WERI-Rb-1 (cell line): ENCODE measurements at regions not wholly inside any gene's neighbourhood (a gene's known extent, or its start where the extent isn't known, plus 50 kb on each side); places are given as distances from the start of the nearest gene placed in this dataset.
A peak's percentile ranks its signal among the peaks of the same experiment; 100 is the strongest.

Experiments used
- DNase-seq: peaks from one replicate; pipeline ENCODE4 v3.0.0-alpha.2; 2020
- H3K27ac ChIP-seq: fragments of 250-450 bp; sonication (Bioruptor Pico); 2 replicates; pipeline ENCODE4 v1.5.1; 2020; ENCODE audit warnings: mild to moderate bottlenecking, moderate library complexity
- H3K27me3 ChIP-seq: fragments of 250-450 bp; sonication (Bioruptor Pico); 2 replicates; pipeline ENCODE4 v1.5.1; 2021; ENCODE audit warnings: mild to moderate bottlenecking, low read depth, moderate library complexity; ENCODE audit not compliant: insufficient read depth, severe bottlenecking
- H3K36me3 ChIP-seq: fragments of 250-450 bp; sonication (Bioruptor Pico); 2 replicates; pipeline ENCODE4 v1.5.1; 2020; ENCODE audit warnings: mild to moderate bottlenecking, moderate library complexity
- H3K4me3 ChIP-seq: 2 replicates; pipeline ENCODE4 v1.5.1; 2011; ENCODE audit warnings: low read depth, mild to moderate bottlenecking, control low read depth, low read length
- H3K9me3 ChIP-seq: fragments of 250-450 bp; sonication (Bioruptor Pico); 2 replicates; pipeline ENCODE4 v1.5.1; 2021; ENCODE audit warnings: mild to moderate bottlenecking, moderate library complexity; ENCODE audit not compliant: severe bottlenecking
- TF ChIP-seq, protein P1 (sequence below): IDR thresholded peaks from 2 replicates; pipeline ENCODE4 v1.5.1; 2011; ENCODE audit warnings: low read depth, mild to moderate bottlenecking, control low read depth, inconsistent platforms, low read length

DNA sequence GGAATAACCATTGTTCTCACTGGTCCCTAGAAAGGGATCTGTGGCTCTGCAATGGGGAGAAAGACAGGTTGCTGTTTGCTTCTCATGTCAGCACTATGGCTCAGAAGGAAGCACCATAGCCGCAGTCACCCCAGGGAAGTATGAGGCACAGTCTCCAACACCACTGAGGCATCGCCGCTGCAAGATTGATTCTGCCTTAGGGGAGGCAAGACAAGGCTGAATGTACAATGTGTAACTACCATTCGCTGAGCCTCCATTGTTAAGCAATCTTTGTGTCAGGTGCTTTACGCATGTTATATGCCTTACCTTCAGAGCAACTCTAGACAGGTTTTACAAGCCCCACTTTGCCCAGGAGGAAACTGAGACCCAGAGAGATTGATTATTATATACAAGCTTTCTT lies 100.7 kb upstream of the KCNMB2 start:
- DNase-seq, result no peak
- H3K9me3 ChIP-seq, result no peaks in the 10 kb centered on the region
- no peak overlapping the region for H3K27ac ChIP-seq
- no peaks in the 10 kb centered on the region for H3K36me3 ChIP-seq
- TF ChIP-seq, protein P1, sequence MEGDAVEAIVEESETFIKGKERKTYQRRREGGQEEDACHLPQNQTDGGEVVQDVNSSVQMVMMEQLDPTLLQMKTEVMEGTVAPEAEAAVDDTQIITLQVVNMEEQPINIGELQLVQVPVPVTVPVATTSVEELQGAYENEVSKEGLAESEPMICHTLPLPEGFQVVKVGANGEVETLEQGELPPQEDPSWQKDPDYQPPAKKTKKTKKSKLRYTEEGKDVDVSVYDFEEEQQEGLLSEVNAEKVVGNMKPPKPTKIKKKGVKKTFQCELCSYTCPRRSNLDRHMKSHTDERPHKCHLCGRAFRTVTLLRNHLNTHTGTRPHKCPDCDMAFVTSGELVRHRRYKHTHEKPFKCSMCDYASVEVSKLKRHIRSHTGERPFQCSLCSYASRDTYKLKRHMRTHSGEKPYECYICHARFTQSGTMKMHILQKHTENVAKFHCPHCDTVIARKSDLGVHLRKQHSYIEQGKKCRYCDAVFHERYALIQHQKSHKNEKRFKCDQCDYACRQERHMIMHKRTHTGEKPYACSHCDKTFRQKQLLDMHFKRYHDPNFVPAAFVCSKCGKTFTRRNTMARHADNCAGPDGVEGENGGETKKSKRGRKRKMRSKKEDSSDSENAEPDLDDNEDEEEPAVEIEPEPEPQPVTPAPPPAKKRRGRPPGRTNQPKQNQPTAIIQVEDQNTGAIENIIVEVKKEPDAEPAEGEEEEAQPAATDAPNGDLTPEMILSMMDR, result no peak
- H3K4me3 ChIP-seq, result no peak overlapping the region
- H3K27me3 ChIP-seq, result no peaks in the 10 kb centered on the region

DNA sequence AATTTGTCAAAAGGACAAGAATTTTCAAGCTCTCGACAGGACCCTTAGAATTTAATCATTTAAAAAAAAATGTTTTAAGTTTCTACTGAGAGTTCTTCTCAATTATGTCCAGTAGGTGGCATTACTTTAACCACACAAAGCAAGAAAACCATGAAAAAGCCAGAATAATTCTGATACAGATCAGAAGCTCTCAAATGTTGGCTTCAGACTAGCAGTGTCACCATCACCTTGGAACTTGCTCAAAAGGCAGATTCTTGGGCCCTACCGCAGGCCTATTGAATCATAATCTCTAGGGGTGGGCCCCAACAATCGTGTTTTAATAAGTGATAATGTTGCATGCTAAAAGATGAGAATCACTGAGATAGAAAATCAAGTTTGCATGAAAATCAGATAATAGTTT lies 99.5 kb upstream of the KCNMB2 start:
- H3K4me3 ChIP-seq, result no peak overlapping the region
- DNase-seq, result no peak
- H3K27ac ChIP-seq, result no peak overlapping the region
- H3K36me3 ChIP-seq, result no peaks in the 10 kb centered on the region
- no peaks in the 10 kb centered on the region for H3K27me3 ChIP-seq
- TF ChIP-seq, protein P1, result peak; percentile 24; the same call in 1 of the 2 replicates
- H3K9me3 ChIP-seq, result no peaks in the 10 kb centered on the region

DNA sequence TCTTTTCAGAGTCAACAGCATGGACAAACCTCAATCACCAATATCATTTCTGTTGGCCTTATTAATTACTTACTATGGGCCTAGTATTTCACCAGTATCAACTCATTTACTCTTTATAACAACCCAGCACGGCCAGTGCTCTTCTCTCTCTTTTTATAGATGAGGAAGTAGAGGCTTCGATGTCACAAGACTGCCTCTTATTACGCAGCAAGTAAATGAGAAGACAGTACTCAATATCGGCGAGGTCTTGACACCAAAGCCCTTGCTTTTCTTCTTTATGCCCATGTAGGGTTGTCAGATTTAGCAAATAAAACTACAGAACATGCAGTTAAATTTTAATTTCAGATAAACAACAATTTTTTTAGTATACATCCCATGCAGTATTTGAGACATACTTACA lies 99.0 kb upstream of the KCNMB2 start:
- TF ChIP-seq, protein P1, result no peak
- Histone ChIP-seq H3K4me3 (no peak overlapping the region), H3K36me3 (no peaks in the 10 kb centered on the region), H3K9me3 (no peaks in the 10 kb centered on the region), H3K27me3 (no peaks in the 10 kb centered on the region), H3K27ac (no peak overlapping the region)
- DNase-seq, result no peak

DNA sequence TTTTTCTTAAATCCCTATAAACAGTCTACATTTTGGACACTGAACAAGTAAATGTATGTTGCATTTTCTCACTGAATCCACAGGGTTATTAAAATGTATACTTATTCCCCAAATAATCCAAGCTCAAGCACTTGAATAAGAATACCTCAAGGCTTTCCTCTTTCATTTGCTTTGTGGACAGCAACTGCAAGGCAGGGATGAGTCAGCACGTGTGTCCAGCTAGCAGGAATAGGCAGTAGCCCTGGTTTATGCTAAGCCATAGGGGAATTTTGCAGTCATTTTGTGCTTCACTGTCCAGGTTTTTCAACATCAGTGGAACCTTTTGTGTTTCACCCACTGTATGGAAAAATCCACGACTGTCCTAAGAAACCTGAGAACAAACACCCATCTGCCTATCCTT lies 96.7 kb upstream of the KCNMB2 start:
- TF ChIP-seq, protein P1, result no peak
- Histone ChIP-seq H3K36me3 (no peaks in the 10 kb centered on the region), H3K27me3 (no peaks in the 10 kb centered on the region), H3K27ac (no peak overlapping the region), H3K4me3 (no peak overlapping the region), H3K9me3 (no peaks in the 10 kb centered on the region)
- DNase-seq, result no peak

DNA sequence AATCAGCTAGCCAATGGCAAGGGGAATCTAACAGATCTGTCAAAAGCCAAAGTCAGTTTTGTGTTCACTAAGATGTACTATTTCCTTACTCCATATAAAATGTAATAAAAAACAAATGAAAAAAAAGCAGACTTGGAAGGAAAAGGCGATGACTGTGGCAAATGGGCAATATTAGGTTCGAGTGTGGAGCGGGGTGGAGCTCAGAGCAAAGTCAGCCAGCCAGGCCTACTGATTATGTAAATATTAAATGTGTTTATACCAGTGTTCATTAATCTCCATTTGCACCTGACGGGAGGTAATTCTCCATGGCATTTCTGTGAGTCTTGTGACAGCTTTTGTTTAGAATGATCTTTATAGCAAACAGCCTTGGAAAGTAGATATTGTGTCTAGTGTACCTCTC lies 96.2 kb upstream of the KCNMB2 start:
- no peak for DNase-seq
- no peak overlapping the region for H3K4me3 ChIP-seq
- H3K36me3 ChIP-seq, result no peaks in the 10 kb centered on the region
- no peaks in the 10 kb centered on the region for H3K9me3 ChIP-seq
- no peaks in the 10 kb centered on the region for H3K27me3 ChIP-seq
- TF ChIP-seq, protein P1, result no peak
- H3K27ac ChIP-seq, result no peak overlapping the region

DNA sequence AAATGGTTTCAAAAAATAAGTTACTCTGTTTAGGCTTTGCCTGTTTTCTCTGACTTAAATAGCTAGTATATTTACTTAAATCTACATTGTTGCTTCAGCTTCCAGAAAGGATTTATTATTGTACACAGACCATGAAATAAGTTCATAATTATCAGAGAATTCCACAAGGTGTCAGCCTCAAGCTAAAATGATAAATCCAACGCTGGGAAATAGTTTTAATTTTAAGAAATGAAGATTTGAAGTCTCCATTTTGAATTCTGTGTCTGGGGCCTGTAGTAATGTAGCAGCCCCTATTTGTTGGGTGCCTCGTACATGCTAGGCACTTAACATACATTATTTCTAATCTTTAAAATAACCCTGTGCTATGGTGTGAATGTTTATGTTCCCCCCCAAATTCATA lies 92.6 kb upstream of the KCNMB2 start:
- Histone ChIP-seq H3K27ac (no peak overlapping the region), H3K9me3 (no peaks in the 10 kb centered on the region), H3K27me3 (no peaks in the 10 kb centered on the region), H3K36me3 (no peaks in the 10 kb centered on the region), H3K4me3 (no peak overlapping the region)
- TF ChIP-seq, protein P1, result no peak
- DNase-seq, result no peak
